ENCODE measurements at regions not wholly inside any gene's neighbourhood (a gene's known extent, or its start where the extent isn't known, plus 50 kb on each side); places are given as distances from the start of the nearest gene placed in this dataset.

DNA sequence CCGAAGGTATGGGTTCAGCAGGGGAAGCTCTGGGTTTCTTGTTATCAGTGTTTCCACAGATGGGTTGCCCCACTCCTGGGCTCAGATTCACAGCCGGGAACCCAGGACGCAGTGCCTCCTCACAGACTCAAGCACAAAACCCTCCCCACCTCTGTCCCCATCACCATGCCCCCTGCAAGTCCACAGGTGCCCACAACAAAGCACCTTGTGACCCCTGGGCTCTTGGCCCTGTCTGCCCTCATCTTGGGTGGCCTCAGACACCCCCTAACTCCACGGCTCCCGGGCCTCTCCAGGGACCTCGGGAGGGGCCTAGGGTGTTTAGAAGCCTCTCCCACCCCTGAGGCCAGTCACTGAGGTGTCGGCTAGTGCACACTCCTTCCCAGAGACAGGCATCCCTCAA, 231.7 kb downstream of the TUBA3C start:
- CTCF ChIA-PET: no interaction called here
- BruUV-seq (replicated peaks): no TSS peak
- intact Hi-C loops (cut with micrococcal nuclease) (no loop called here), in situ Hi-C loops (cut with MboI; ENCODE audit: low sequenced_read_pairs) (no loop called here), dilution Hi-C loops (cut with HindIII; ENCODE audit: low sequenced_read_pairs, unreplicated experiment) (no loop called here)
- no peaks in the 10 kb centered on the region for H4K20me1 ChIP-seq (ENCODE audit: insufficient read depth, low read length)
- H2AFZ ChIP-seq (replicated peaks; ENCODE audit: low read length, poor library complexity): no peak overlapping the region
- H3K9me3 ChIP-seq (ENCODE audit: control insufficient read depth, insufficient read depth, low read length): peaks cover 47% of the 10 kb centered on the region
- no peak overlapping the region for H2AK9ac ChIP-seq (replicated peaks; ENCODE audit: low read depth, low read length, poor library complexity)
- no peak overlapping the region for H2BK15ac ChIP-seq (ENCODE audit: low read depth, low read length)
- no peak overlapping the region for H3K56ac ChIP-seq (ENCODE audit: extremely low read depth, insufficient read depth, low read length)
- no peak overlapping the region for H3K27ac ChIP-seq (ENCODE audit: insufficient read depth, low read length)
- ATAC-seq (ENCODE audit: low read depth) (no peak), DNase-seq (no peak)
- no peak overlapping the region for H3K14ac ChIP-seq (replicated peaks; ENCODE audit: low read depth, low read length)
- H3K4ac ChIP-seq (ENCODE audit: low read depth, low read length): no peak overlapping the region
- no peak overlapping the region for H2AK5ac ChIP-seq (ENCODE audit: low read depth, low read length)
- H3K79me1 ChIP-seq (ENCODE audit: low read depth in 1 of 2, low read length in 2 of 2): no peaks in the 10 kb centered on the region
- H4K91ac ChIP-seq (ENCODE audit: insufficient read depth, low read depth, low read length): no peak overlapping the region
- H4K5ac ChIP-seq (ENCODE audit: low read depth, low read length): no peak overlapping the region
- no CpG with 5 or more reads among the region's 7 CpGs for WGBS, 2 experiments (ENCODE audit: extremely low coverage in 2 of 2, insufficient read length in 1 of 2)
- no peaks in the 10 kb centered on the region for H3K36me3 ChIP-seq (ENCODE audit: control insufficient read depth, insufficient read depth, low read length)
- H2BK20ac ChIP-seq (ENCODE audit: low read depth, low read length): no peak overlapping the region
- no peak overlapping the region for H4K8ac ChIP-seq (ENCODE audit: low read depth in 2 of 2, low read length in 2 of 2)
- no peaks in the 10 kb centered on the region for H3K4me1 ChIP-seq (ENCODE audit: control insufficient read depth, insufficient read depth, low read length)
- H3K4me3 ChIP-seq (ENCODE audit: insufficient read depth, low read depth, low read length): no peak overlapping the region
- no peak overlapping the region for H3K18ac ChIP-seq (ENCODE audit: low read depth, low read length)
- H3K27me3 ChIP-seq (ENCODE audit: control insufficient read depth, insufficient read depth, low read length): no peaks in the 10 kb centered on the region
- no peak overlapping the region for H2BK5ac ChIP-seq (ENCODE audit: low read depth, low read length, poor library complexity, severe bottlenecking)
- TF ChIP-seq RFX5 (IDR thresholded peaks at IDR 0.05; ENCODE audit: low read depth, low read length) (no peak), RCOR1 (IDR thresholded peaks at IDR 0.05; ENCODE audit: insufficient replicate concordance, low read length) (no peak), POLR2A (IDR thresholded peaks at IDR 0.05; ENCODE audit: low read depth, low read length) (no peak), NFE2L2 (IDR thresholded peaks at IDR 0.05; ENCODE audit: low read depth, low read length) (no peak), MAFK (IDR thresholded peaks at IDR 0.05; ENCODE audit: low read depth, low read length) (no peak), FOS (IDR thresholded peaks at IDR 0.05; ENCODE audit: low read depth, low read length) (no peak), CHD1 (IDR thresholded peaks at IDR 0.05; ENCODE audit: low read depth, low read length) (no peak), MXI1 (IDR thresholded peaks at IDR 0.05; ENCODE audit: borderline replicate concordance, low read depth, low read length) (no peak), CEBPB (IDR thresholded peaks at IDR 0.05; ENCODE audit: low read depth, low read length) (no peak), RAD21 (IDR thresholded peaks at IDR 0.05; ENCODE audit: low read length) (no peak), MAZ (IDR thresholded peaks at IDR 0.05; ENCODE audit: borderline replicate concordance, low read depth, low read length) (no peak), SMC3 (IDR thresholded peaks at IDR 0.05; ENCODE audit: low read depth, low read length) (no peak), BHLHE40 (IDR thresholded peaks at IDR 0.05; ENCODE audit: low read depth, low read length) (no peak)
- TF ChIP-seq, protein P1, sequence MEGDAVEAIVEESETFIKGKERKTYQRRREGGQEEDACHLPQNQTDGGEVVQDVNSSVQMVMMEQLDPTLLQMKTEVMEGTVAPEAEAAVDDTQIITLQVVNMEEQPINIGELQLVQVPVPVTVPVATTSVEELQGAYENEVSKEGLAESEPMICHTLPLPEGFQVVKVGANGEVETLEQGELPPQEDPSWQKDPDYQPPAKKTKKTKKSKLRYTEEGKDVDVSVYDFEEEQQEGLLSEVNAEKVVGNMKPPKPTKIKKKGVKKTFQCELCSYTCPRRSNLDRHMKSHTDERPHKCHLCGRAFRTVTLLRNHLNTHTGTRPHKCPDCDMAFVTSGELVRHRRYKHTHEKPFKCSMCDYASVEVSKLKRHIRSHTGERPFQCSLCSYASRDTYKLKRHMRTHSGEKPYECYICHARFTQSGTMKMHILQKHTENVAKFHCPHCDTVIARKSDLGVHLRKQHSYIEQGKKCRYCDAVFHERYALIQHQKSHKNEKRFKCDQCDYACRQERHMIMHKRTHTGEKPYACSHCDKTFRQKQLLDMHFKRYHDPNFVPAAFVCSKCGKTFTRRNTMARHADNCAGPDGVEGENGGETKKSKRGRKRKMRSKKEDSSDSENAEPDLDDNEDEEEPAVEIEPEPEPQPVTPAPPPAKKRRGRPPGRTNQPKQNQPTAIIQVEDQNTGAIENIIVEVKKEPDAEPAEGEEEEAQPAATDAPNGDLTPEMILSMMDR (conservative IDR thresholded peaks at IDR 0.05; ENCODE audit: low read depth, low read length): no peak
- TF ChIP-seq, protein P2, sequence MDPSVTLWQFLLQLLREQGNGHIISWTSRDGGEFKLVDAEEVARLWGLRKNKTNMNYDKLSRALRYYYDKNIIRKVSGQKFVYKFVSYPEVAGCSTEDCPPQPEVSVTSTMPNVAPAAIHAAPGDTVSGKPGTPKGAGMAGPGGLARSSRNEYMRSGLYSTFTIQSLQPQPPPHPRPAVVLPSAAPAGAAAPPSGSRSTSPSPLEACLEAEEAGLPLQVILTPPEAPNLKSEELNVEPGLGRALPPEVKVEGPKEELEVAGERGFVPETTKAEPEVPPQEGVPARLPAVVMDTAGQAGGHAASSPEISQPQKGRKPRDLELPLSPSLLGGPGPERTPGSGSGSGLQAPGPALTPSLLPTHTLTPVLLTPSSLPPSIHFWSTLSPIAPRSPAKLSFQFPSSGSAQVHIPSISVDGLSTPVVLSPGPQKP (IDR thresholded peaks at IDR 0.05; ENCODE audit: borderline replicate concordance, low read depth, low read length): no peak
- TF ChIP-seq, protein P3, sequence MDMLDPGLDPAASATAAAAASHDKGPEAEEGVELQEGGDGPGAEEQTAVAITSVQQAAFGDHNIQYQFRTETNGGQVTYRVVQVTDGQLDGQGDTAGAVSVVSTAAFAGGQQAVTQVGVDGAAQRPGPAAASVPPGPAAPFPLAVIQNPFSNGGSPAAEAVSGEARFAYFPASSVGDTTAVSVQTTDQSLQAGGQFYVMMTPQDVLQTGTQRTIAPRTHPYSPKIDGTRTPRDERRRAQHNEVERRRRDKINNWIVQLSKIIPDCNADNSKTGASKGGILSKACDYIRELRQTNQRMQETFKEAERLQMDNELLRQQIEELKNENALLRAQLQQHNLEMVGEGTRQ (IDR thresholded peaks at IDR 0.05; ENCODE audit: low read depth, low read length): no peak
- no peak overlapping the region for H3K23ac ChIP-seq (ENCODE audit: low read depth, low read length)
- no peak overlapping the region for H3K9ac ChIP-seq (ENCODE audit: low read depth, low read length)
- H2BK120ac ChIP-seq (ENCODE audit: low read depth, low read length): no peak overlapping the region
- no peak overlapping the region for H3K4me2 ChIP-seq (ENCODE audit: low read depth, low read length)
- H3K9me1 ChIP-seq (ENCODE audit: insufficient read depth, low read length): no peaks in the 10 kb centered on the region
- POLR2A ChIA-PET (ENCODE audit: unreplicated experiment): no interaction called here
